ENCODE measurements at regions not wholly inside any gene's neighbourhood (a gene's known extent, or its start where the extent isn't known, plus 50 kb on each side); places are given as distances from the start of the nearest gene placed in this dataset.

- WGBS, 2 donors = 96 to 97% methylated on average over 4 of the region's 4 CpGs
- no peaks in the 10 kb centered on the region for H3K36me3 ChIP-seq (ENCODE audit: control insufficient read depth in 2 of 2, insufficient read depth in 2 of 2, low read length in 1 of 2)
- H3K4me1 ChIP-seq (ENCODE audit: control insufficient read depth in 2 of 2, insufficient read depth in 2 of 2, low read length in 1 of 2) = no peaks in the 10 kb centered on the region
- H3K4me3 ChIP-seq (ENCODE audit: low read depth in 1 of 2, low read length in 2 of 2) = no peak overlapping the region
- H3K27ac ChIP-seq (ENCODE audit: low read depth in 2 of 2, low read length in 1 of 2) = no peak overlapping the region
- H3K9me3 ChIP-seq (ENCODE audit: control insufficient read depth in 2 of 2, insufficient read depth in 1 of 2, low read depth in 1 of 2, low read length in 1 of 2) = no peaks in the 10 kb centered on the region
- no peaks in the 10 kb centered on the region for H3K27me3 ChIP-seq (ENCODE audit: control insufficient read depth in 1 of 2, insufficient read depth in 2 of 2, low read length in 2 of 2)
Measured at GRCh38 chr7:46479680-46480079, 558.6 kb upstream of the IGFBP3 start.

GRCh38 chr7:46478046-46478445 lies 557.0 kb upstream of the IGFBP3 start:
- no peaks in the 10 kb centered on the region for H3K27me3 ChIP-seq (ENCODE audit: control insufficient read depth in 1 of 2, insufficient read depth in 2 of 2, low read length in 2 of 2)
- H3K27ac ChIP-seq (ENCODE audit: low read depth in 2 of 2, low read length in 1 of 2) = no peak overlapping the region
- H3K4me1 ChIP-seq (ENCODE audit: control insufficient read depth in 2 of 2, insufficient read depth in 2 of 2, low read length in 1 of 2) = no peaks in the 10 kb centered on the region
- no peaks in the 10 kb centered on the region for H3K36me3 ChIP-seq (ENCODE audit: control insufficient read depth in 2 of 2, insufficient read depth in 2 of 2, low read length in 1 of 2)
- H3K9me3 ChIP-seq (ENCODE audit: control insufficient read depth in 2 of 2, insufficient read depth in 1 of 2, low read depth in 1 of 2, low read length in 1 of 2) = no peaks in the 10 kb centered on the region
- WGBS, 2 donors = 91 to 100% methylated on average over 1 of the region's 1 CpG
- no peak overlapping the region for H3K4me3 ChIP-seq (ENCODE audit: low read depth in 1 of 2, low read length in 2 of 2)

GRCh38 chr7:46468753-46469356 lies 547.8 kb upstream of the IGFBP3 start:
- Histone ChIP-seq H3K4me1 (ENCODE audit: control insufficient read depth in 2 of 2, insufficient read depth in 2 of 2, low read length in 1 of 2) (no peaks in the 10 kb centered on the region), H3K9me3 (ENCODE audit: control insufficient read depth in 2 of 2, insufficient read depth in 1 of 2, low read depth in 1 of 2, low read length in 1 of 2) (peaks cover 9 to 19% of the 10 kb centered on the region in 2 donors), H3K27me3 (ENCODE audit: control insufficient read depth in 1 of 2, insufficient read depth in 2 of 2, low read length in 2 of 2) (no peaks in the 10 kb centered on the region), H3K27ac (ENCODE audit: low read depth in 2 of 2, low read length in 1 of 2) (no peak overlapping the region), H3K36me3 (ENCODE audit: control insufficient read depth in 2 of 2, insufficient read depth in 2 of 2, low read length in 1 of 2) (peaks cover 0 to 2% of the 10 kb centered on the region in 2 donors), H3K4me3 (ENCODE audit: low read depth in 1 of 2, low read length in 2 of 2) (no peak overlapping the region)
- 70 to 75% methylated on average over 6 of the region's 6 CpGs for WGBS, 2 donors

- peaks cover 7 to 10% of the 10 kb centered on the region in 2 donors for H3K9me3 ChIP-seq (ENCODE audit: control insufficient read depth in 2 of 2, insufficient read depth in 1 of 2, low read depth in 1 of 2, low read length in 1 of 2)
- H3K4me3 ChIP-seq (ENCODE audit: low read depth in 1 of 2, low read length in 2 of 2) = no peak overlapping the region
- H3K27me3 ChIP-seq (ENCODE audit: control insufficient read depth in 1 of 2, insufficient read depth in 2 of 2, low read length in 2 of 2) = no peaks in the 10 kb centered on the region
- no peaks in the 10 kb centered on the region for H3K4me1 ChIP-seq (ENCODE audit: control insufficient read depth in 2 of 2, insufficient read depth in 2 of 2, low read length in 1 of 2)
- no peaks in the 10 kb centered on the region for H3K36me3 ChIP-seq (ENCODE audit: control insufficient read depth in 2 of 2, insufficient read depth in 2 of 2, low read length in 1 of 2)
- no peak overlapping the region for H3K27ac ChIP-seq (ENCODE audit: low read depth in 2 of 2, low read length in 1 of 2)
Measured at GRCh38 chr7:46463170-46463569, 542.1 kb upstream of the IGFBP3 start.

GRCh38 chr7:46461334-46461777 lies 540.3 kb upstream of the IGFBP3 start:
- no peak overlapping the region for H3K27ac ChIP-seq (ENCODE audit: low read depth in 2 of 2, low read length in 1 of 2)
- H3K36me3 ChIP-seq (ENCODE audit: control insufficient read depth in 2 of 2, insufficient read depth in 2 of 2, low read length in 1 of 2) = no peaks in the 10 kb centered on the region
- H3K4me1 ChIP-seq (ENCODE audit: control insufficient read depth in 2 of 2, insufficient read depth in 2 of 2, low read length in 1 of 2) = no peaks in the 10 kb centered on the region
- 79 to 80% methylated on average over 3 of the region's 3 CpGs for WGBS, 2 donors
- H3K4me3 ChIP-seq (ENCODE audit: low read depth in 1 of 2, low read length in 2 of 2) = no peak overlapping the region
- no peaks in the 10 kb centered on the region for H3K27me3 ChIP-seq (ENCODE audit: control insufficient read depth in 1 of 2, insufficient read depth in 2 of 2, low read length in 2 of 2)
- H3K9me3 ChIP-seq (ENCODE audit: control insufficient read depth in 2 of 2, insufficient read depth in 1 of 2, low read depth in 1 of 2, low read length in 1 of 2) = peaks cover 4 to 7% of the 10 kb centered on the region in 2 donors

GRCh38 chr7:46459942-46460341 lies 538.9 kb upstream of the IGFBP3 start:
- Histone ChIP-seq H3K27me3 (ENCODE audit: control insufficient read depth in 1 of 2, insufficient read depth in 2 of 2, low read length in 2 of 2) (no peaks in the 10 kb centered on the region), H3K36me3 (ENCODE audit: control insufficient read depth in 2 of 2, insufficient read depth in 2 of 2, low read length in 1 of 2) (no peaks in the 10 kb centered on the region), H3K4me3 (ENCODE audit: low read depth in 1 of 2, low read length in 2 of 2) (no peak overlapping the region), H3K4me1 (ENCODE audit: control insufficient read depth in 2 of 2, insufficient read depth in 2 of 2, low read length in 1 of 2) (no peaks in the 10 kb centered on the region), H3K27ac (ENCODE audit: low read depth in 2 of 2, low read length in 1 of 2) (no peak overlapping the region), H3K9me3 (ENCODE audit: control insufficient read depth in 2 of 2, insufficient read depth in 1 of 2, low read depth in 1 of 2, low read length in 1 of 2) (peaks cover 3 to 5% of the 10 kb centered on the region in 2 donors)
- 93 to 100% methylated on average over 1 of the region's 1 CpG for WGBS, 2 donors

GRCh38 chr7:46454816-46455215 lies 533.7 kb upstream of the IGFBP3 start:
- no peak overlapping the region for H3K27ac ChIP-seq (ENCODE audit: low read depth in 2 of 2, low read length in 1 of 2)

GRCh38 chr7:46452561-46453135 lies 531.6 kb upstream of the IGFBP3 start:
- Histone ChIP-seq H3K27me3 (ENCODE audit: control insufficient read depth in 1 of 2, insufficient read depth in 2 of 2, low read length in 2 of 2) (no peaks in the 10 kb centered on the region), H3K4me3 (ENCODE audit: low read depth in 1 of 2, low read length in 2 of 2) (no peak overlapping the region), H3K9me3 (ENCODE audit: control insufficient read depth in 2 of 2, insufficient read depth in 1 of 2, low read depth in 1 of 2, low read length in 1 of 2) (no peaks in the 10 kb centered on the region), H3K27ac (ENCODE audit: low read depth in 2 of 2, low read length in 1 of 2) (no peak overlapping the region), H3K4me1 (ENCODE audit: control insufficient read depth in 2 of 2, insufficient read depth in 2 of 2, low read length in 1 of 2) (no peaks in the 10 kb centered on the region), H3K36me3 (ENCODE audit: control insufficient read depth in 2 of 2, insufficient read depth in 2 of 2, low read length in 1 of 2) (no peaks in the 10 kb centered on the region)
- WGBS, 2 donors = 56 to 78% methylated on average over 1 of the region's 1 CpG

More at GRCh38 chr7:46454816-46455215, 533.7 kb upstream of the IGFBP3 start:
- H3K36me3 ChIP-seq (ENCODE audit: control insufficient read depth in 2 of 2, insufficient read depth in 2 of 2, low read length in 1 of 2) = no peaks in the 10 kb centered on the region
- 62 to 73% methylated on average over 2 of the region's 2 CpGs for WGBS, 2 donors
- peaks cover 0 to under 1% of the 10 kb centered on the region in 2 donors for H3K9me3 ChIP-seq (ENCODE audit: control insufficient read depth in 2 of 2, insufficient read depth in 1 of 2, low read depth in 1 of 2, low read length in 1 of 2)
- H3K4me3 ChIP-seq (ENCODE audit: low read depth in 1 of 2, low read length in 2 of 2) = no peak overlapping the region
- H3K4me1 ChIP-seq (ENCODE audit: control insufficient read depth in 2 of 2, insufficient read depth in 2 of 2, low read length in 1 of 2) = no peaks in the 10 kb centered on the region
- no peaks in the 10 kb centered on the region for H3K27me3 ChIP-seq (ENCODE audit: control insufficient read depth in 1 of 2, insufficient read depth in 2 of 2, low read length in 2 of 2)

- Histone ChIP-seq H3K4me1 (ENCODE audit: control insufficient read depth in 2 of 2, insufficient read depth in 2 of 2, low read length in 1 of 2) (no peaks in the 10 kb centered on the region), H3K4me3 (ENCODE audit: low read depth in 1 of 2, low read length in 2 of 2) (no peak overlapping the region), H3K9me3 (ENCODE audit: control insufficient read depth in 2 of 2, insufficient read depth in 1 of 2, low read depth in 1 of 2, low read length in 1 of 2) (peaks cover 0 to under 1% of the 10 kb centered on the region in 2 donors), H3K27ac (ENCODE audit: low read depth in 2 of 2, low read length in 1 of 2) (no peak overlapping the region), H3K27me3 (ENCODE audit: control insufficient read depth in 1 of 2, insufficient read depth in 2 of 2, low read length in 2 of 2) (no peaks in the 10 kb centered on the region), H3K36me3 (ENCODE audit: control insufficient read depth in 2 of 2, insufficient read depth in 2 of 2, low read length in 1 of 2) (no peaks in the 10 kb centered on the region)
Measured at GRCh38 chr7:46451846-46452245, 530.8 kb upstream of the IGFBP3 start.

GRCh38 chr7:46450886-46451285 lies 529.8 kb upstream of the IGFBP3 start:
- H3K9me3 ChIP-seq (ENCODE audit: control insufficient read depth in 2 of 2, insufficient read depth in 1 of 2, low read depth in 1 of 2, low read length in 1 of 2) = peaks cover 0 to 2% of the 10 kb centered on the region in 2 donors
- H3K36me3 ChIP-seq (ENCODE audit: control insufficient read depth in 2 of 2, insufficient read depth in 2 of 2, low read length in 1 of 2) = no peaks in the 10 kb centered on the region
- H3K27me3 ChIP-seq (ENCODE audit: control insufficient read depth in 1 of 2, insufficient read depth in 2 of 2, low read length in 2 of 2) = no peaks in the 10 kb centered on the region
- no peaks in the 10 kb centered on the region for H3K4me1 ChIP-seq (ENCODE audit: control insufficient read depth in 2 of 2, insufficient read depth in 2 of 2, low read length in 1 of 2)
- no peak overlapping the region for H3K4me3 ChIP-seq (ENCODE audit: low read depth in 1 of 2, low read length in 2 of 2)
- H3K27ac ChIP-seq (ENCODE audit: low read depth in 2 of 2, low read length in 1 of 2) = no peak overlapping the region

Measured in esophagus (tissue), 2 donors.